ENCODE measurements at regions not wholly inside any gene's neighbourhood (a gene's known extent, or its start where the extent isn't known, plus 50 kb on each side); places are given as distances from the start of the nearest gene placed in this dataset.

- peak overlapping the region; percentile 17 for H3K14ac ChIP-seq (ENCODE audit: low read length)
- H2BK12ac ChIP-seq (ENCODE audit: low read length), result no peak overlapping the region
- H3K4ac ChIP-seq (ENCODE audit: low read length), result no peak overlapping the region
- H3K27ac ChIP-seq (replicated peaks; ENCODE audit: low read length), result no peak overlapping the region
- H2BK15ac ChIP-seq (ENCODE audit: low read length), result no peak overlapping the region
- no peak overlapping the region for H4K8ac ChIP-seq (ENCODE audit: low read depth, low read length)
- peak overlapping the region; percentile 8 for H2BK5ac ChIP-seq (ENCODE audit: low read length)
- WGBS, 2 donors (ENCODE audit: extremely low coverage in 2 of 2, insufficient read length in 2 of 2, insufficient replicate concordance in 1 of 2), result no CpG with 5 or more reads among the region's 14 CpGs
- peak overlapping the region; percentile 33 for H3K18ac ChIP-seq (ENCODE audit: low read length)
- peak overlapping the region; percentile 82 for H2AK5ac ChIP-seq (ENCODE audit: low read depth, low read length)
- no peak overlapping the region for H3K4me3 ChIP-seq (ENCODE audit: low read length in 2 of 2)
- no peak overlapping the region for H3K9ac ChIP-seq (ENCODE audit: low read depth, low read length, poor library complexity)
- H3K4me2 ChIP-seq (ENCODE audit: insufficient read depth, low read length, poor library complexity, severe bottlenecking), result no peak overlapping the region
- H3K27me3 ChIP-seq (ENCODE audit: control insufficient read depth in 3 of 3, insufficient read depth in 3 of 3, low read depth in 1 of 3, low read length in 3 of 3), result peaks cover 0 to 5% (median 2%) of the 10 kb centered on the region in 3 experiments
- H2BK120ac ChIP-seq (ENCODE audit: low read depth, low read length), result no peak overlapping the region
- H3K23ac ChIP-seq (ENCODE audit: low read depth, low read length, poor library complexity), result peak overlapping the region; percentile 17
- no peak overlapping the region for H4K91ac ChIP-seq (ENCODE audit: low read depth, low read length, poor library complexity)
- H3K79me1 ChIP-seq (ENCODE audit: low read depth, low read length), result no peaks in the 10 kb centered on the region
- H3K4me1 ChIP-seq (ENCODE audit: control insufficient read depth in 2 of 2, insufficient read depth in 1 of 2, low read depth in 1 of 2, low read length in 2 of 2), result peaks cover 0 to 9% of the 10 kb centered on the region in 2 donors
- no peak overlapping the region for H2AFZ ChIP-seq (ENCODE audit: low read length)
- DNase-seq (ENCODE audit: low spot score), result no peak
- no peaks in the 10 kb centered on the region for H3K36me3 ChIP-seq (replicated peaks in 1 of 2; ENCODE audit: control insufficient read depth in 2 of 2, insufficient read depth in 2 of 2, low read length in 2 of 2)
- peaks cover 0 to 8% of the 10 kb centered on the region in 2 donors for H3K9me3 ChIP-seq (replicated peaks in 1 of 2; ENCODE audit: control insufficient read depth in 2 of 2, insufficient read depth in 1 of 2, low read depth in 1 of 2, low read length in 2 of 2)
These were observed 104.3 kb upstream of the TNRC6C start for GRCh38 chr17:77854083-77854758.

GRCh38 chr17:77854759-77855745 lies 103.5 kb upstream of the TNRC6C start:
- no peaks in the 10 kb centered on the region for H3K36me3 ChIP-seq (replicated peaks in 1 of 2; ENCODE audit: control insufficient read depth in 2 of 2, insufficient read depth in 2 of 2, low read length in 2 of 2)
- H3K14ac ChIP-seq (ENCODE audit: low read length), result no peak overlapping the region
- no peak overlapping the region for H3K4me2 ChIP-seq (ENCODE audit: insufficient read depth, low read length, poor library complexity, severe bottlenecking)
- no peak overlapping the region for H2BK120ac ChIP-seq (ENCODE audit: low read depth, low read length)
- no peak overlapping the region for H3K9ac ChIP-seq (ENCODE audit: low read depth, low read length, poor library complexity)
- peak overlapping the region; percentile 69 for H2BK15ac ChIP-seq (ENCODE audit: low read length)
- no peak overlapping the region for H2AFZ ChIP-seq (ENCODE audit: low read length)
- H2BK5ac ChIP-seq (ENCODE audit: low read length), result peak overlapping the region; percentile 59
- peak overlapping the region; percentile 59 for H3K23ac ChIP-seq (ENCODE audit: low read depth, low read length, poor library complexity)
- H3K27me3 ChIP-seq (ENCODE audit: control insufficient read depth in 3 of 3, insufficient read depth in 3 of 3, low read depth in 1 of 3, low read length in 3 of 3), result peaks cover 0 to 5% (median 2%) of the 10 kb centered on the region in 3 experiments
- no peak overlapping the region for H2BK12ac ChIP-seq (ENCODE audit: low read length)
- H2AK5ac ChIP-seq (ENCODE audit: low read depth, low read length), result peak overlapping the region; percentile 92
- H3K4me3 ChIP-seq (ENCODE audit: low read length in 2 of 2), result no peak overlapping the region
- no peak overlapping the region for H4K8ac ChIP-seq (ENCODE audit: low read depth, low read length)
- H3K27ac ChIP-seq (replicated peaks; ENCODE audit: low read length), result no peak overlapping the region
- WGBS, 2 donors (ENCODE audit: extremely low coverage in 2 of 2, insufficient read length in 2 of 2, insufficient replicate concordance in 1 of 2), result no CpG with 5 or more reads among the region's 20 CpGs
- H4K91ac ChIP-seq (ENCODE audit: low read depth, low read length, poor library complexity), result no peak overlapping the region
- H3K4me1 ChIP-seq (ENCODE audit: control insufficient read depth in 2 of 2, insufficient read depth in 1 of 2, low read depth in 1 of 2, low read length in 2 of 2), result peaks cover 0 to 9% of the 10 kb centered on the region in 2 donors
- no peaks in the 10 kb centered on the region for H3K79me1 ChIP-seq (ENCODE audit: low read depth, low read length)
- H3K18ac ChIP-seq (ENCODE audit: low read length), result peak overlapping the region; percentile 53
- DNase-seq (ENCODE audit: low spot score), result no peak
- H3K4ac ChIP-seq (ENCODE audit: low read length), result no peak overlapping the region
- H3K9me3 ChIP-seq (replicated peaks in 1 of 2; ENCODE audit: control insufficient read depth in 2 of 2, insufficient read depth in 1 of 2, low read depth in 1 of 2, low read length in 2 of 2), result peaks cover 0 to 8% of the 10 kb centered on the region in 2 donors

GRCh38 chr17:77856551-77857305 lies 101.8 kb upstream of the TNRC6C start:
- Histone ChIP-seq H4K91ac (ENCODE audit: low read depth, low read length, poor library complexity) (no peak overlapping the region), H3K18ac (ENCODE audit: low read length) (peak overlapping the region; percentile 62), H3K36me3 (replicated peaks in 1 of 2; ENCODE audit: control insufficient read depth in 2 of 2, insufficient read depth in 2 of 2, low read length in 2 of 2) (no peaks in the 10 kb centered on the region), H2AFZ (ENCODE audit: low read length) (no peak overlapping the region), H3K4me2 (ENCODE audit: insufficient read depth, low read length, poor library complexity, severe bottlenecking) (no peak overlapping the region), H3K27ac (replicated peaks; ENCODE audit: low read length) (no peak overlapping the region), H2BK120ac (ENCODE audit: low read depth, low read length) (no peak overlapping the region), H3K9me3 (replicated peaks in 1 of 2; ENCODE audit: control insufficient read depth in 2 of 2, insufficient read depth in 1 of 2, low read depth in 1 of 2, low read length in 2 of 2) (peaks cover 0 to 8% of the 10 kb centered on the region in 2 donors), H2BK5ac (ENCODE audit: low read length) (no peak overlapping the region), H3K4me1 (ENCODE audit: control insufficient read depth in 2 of 2, insufficient read depth in 1 of 2, low read depth in 1 of 2, low read length in 2 of 2) (peaks cover 0 to 9% of the 10 kb centered on the region in 2 donors), H3K9ac (ENCODE audit: low read depth, low read length, poor library complexity) (no peak overlapping the region), H2BK15ac (ENCODE audit: low read length) (peak overlapping the region; percentile 51), H3K14ac (ENCODE audit: low read length) (no peak overlapping the region), H3K79me1 (ENCODE audit: low read depth, low read length) (no peaks in the 10 kb centered on the region), H4K8ac (ENCODE audit: low read depth, low read length) (no peak overlapping the region), H3K23ac (ENCODE audit: low read depth, low read length, poor library complexity) (no peak overlapping the region), H3K4me3 (ENCODE audit: low read length in 2 of 2) (no peak overlapping the region), H3K4ac (ENCODE audit: low read length) (no peak overlapping the region), H2BK12ac (ENCODE audit: low read length) (no peak overlapping the region), H2AK5ac (ENCODE audit: low read depth, low read length) (peak overlapping the region; percentile 79), H3K27me3 (ENCODE audit: control insufficient read depth in 3 of 3, insufficient read depth in 3 of 3, low read depth in 1 of 3, low read length in 3 of 3) (peaks cover 0 to 5% (median 2%) of the 10 kb centered on the region in 3 experiments)
- no CpG with 5 or more reads among the region's 20 CpGs for WGBS, 2 donors (ENCODE audit: extremely low coverage in 2 of 2, insufficient read length in 2 of 2, insufficient replicate concordance in 1 of 2)
- no peak for DNase-seq (ENCODE audit: low spot score)
